SK-N-SH (cell line): ENCODE measurements at regions not wholly inside any gene's neighbourhood (a gene's known extent, or its start where the extent isn't known, plus 50 kb on each side); places are given as distances from the start of the nearest gene placed in this dataset.

Experiments
- CTCF ChIA-PET: fragments of 300-600, 350-600 bp; formaldehyde crosslinking; extraction: SDS; loops from one replicate; lab custom pipeline; 2021; lab: Yijun Ruan, JAX
- POLR2A ChIA-PET: fragments of 350-600 bp; sonication (Branson Sonifier 250); formaldehyde crosslinking; extraction: SDS; loops from one replicate; lab custom pipeline; 2020; ENCODE audit warnings: antibody characterized with exemption, inconsistent platforms; lab: Yijun Ruan, JAX
- DNase-seq: peaks from one replicate; pipeline ENCODE4 v3.0.0; 2012
- H2AFZ ChIP-seq: fragments of 200-600 bp; sonication (generic); 2 replicates; pipeline ENCODE4 v1.8.1; 2016; ENCODE audit warnings: antibody characterized with exemption, mild to moderate bottlenecking, low read depth
- H3F3A ChIP-seq: fragments of 200-600 bp; sonication (generic); replicated peaks from 2 replicates; pipeline ENCODE3; 2016; ENCODE audit warnings: antibody characterized with exemption, mild to moderate bottlenecking; ENCODE audit not compliant: insufficient read depth
- H3K27ac ChIP-seq, 2 experiments: fragments of 200-500 bp in 1 of 2; fragments of 200-600 bp in 1 of 2; sonication (Bioruptor generic) in 1 of 2; sonication (generic), shearing (Covaris generic) in 1 of 2; 2 replicates each; pipeline versions ENCODE4 v1.5.1 to v1.6.1; 2014 to 2016; ENCODE audit warnings: low read depth in 2 of 2, inconsistent platforms in 1 of 2, low read length in 1 of 2, mild to moderate bottlenecking in 1 of 2, mixed read lengths in 1 of 2
- H3K27me3 ChIP-seq: fragments of 200-600 bp; sonication (generic), shearing (Covaris generic); 2 replicates; pipeline ENCODE4 v1.6.1; 2016; ENCODE audit warnings: mixed run types; ENCODE audit not compliant: insufficient read depth
- H3K36me3 ChIP-seq, 2 experiments: fragments of 200-500 bp in 1 of 2; fragments of 200-600 bp in 1 of 2; sonication (Bioruptor generic) in 1 of 2; sonication (generic) in 1 of 2; replicated peaks in 1 of 2; 2 replicates each; pipeline versions ENCODE3 to v1.5.1; 2014 to 2016; ENCODE audit warnings: low read length in 1 of 2, mild to moderate bottlenecking in 1 of 2; ENCODE audit not compliant: insufficient read depth in 2 of 2, control insufficient read depth in 1 of 2
- H3K4me1 ChIP-seq, 2 experiments: fragments of 200-500 bp in 1 of 2; fragments of 200-600 bp in 1 of 2; sonication (Bioruptor generic) in 1 of 2; sonication (generic), shearing (Covaris generic) in 1 of 2; 2 replicates each; pipeline versions ENCODE4 v1.5.1 to v1.6.1; 2014 to 2016; ENCODE audit warnings: low read depth in 1 of 2, low read length in 1 of 2, mixed run types in 1 of 2; ENCODE audit not compliant: insufficient read depth in 2 of 2, control insufficient read depth in 1 of 2
- H3K4me2 ChIP-seq: fragments of 200-600 bp; sonication (generic), shearing (Covaris generic); 2 replicates; pipeline ENCODE4 v1.6.1; 2017; ENCODE audit warnings: mixed run types
- H3K4me3 ChIP-seq, 2 experiments: fragments of 200-500 bp in 1 of 2; fragments of 200-600 bp in 1 of 2; sonication (Bioruptor generic) in 1 of 2; sonication (generic), shearing (Covaris generic) in 1 of 2; 2 replicates each; pipeline versions ENCODE4 v1.5.1 to v1.8.1; 2014 to 2016; ENCODE audit warnings: low read depth in 2 of 2, inconsistent platforms in 1 of 2, low read length in 1 of 2, mild to moderate bottlenecking in 1 of 2, mixed read lengths in 1 of 2, moderate library complexity in 1 of 2
- H3K79me2 ChIP-seq: fragments of 200-600 bp; sonication (generic); 2 replicates; pipeline ENCODE4 v1.8.1; 2017; ENCODE audit warnings: mild to moderate bottlenecking; ENCODE audit not compliant: insufficient read depth
- H3K9ac ChIP-seq: fragments of 200-600 bp; sonication (generic); 2 replicates; pipeline ENCODE4 v1.6.1; 2017; ENCODE audit warnings: mixed run types
- H3K9me2 ChIP-seq: fragments of 200-600 bp; sonication (generic); 2 replicates; pipeline ENCODE4 v1.6.1; 2017; ENCODE audit warnings: mixed run types
- H3K9me3 ChIP-seq: fragments of 200-600 bp; sonication (generic); 2 replicates; pipeline ENCODE4 v1.6.1; 2017; ENCODE audit warnings: mixed run types, mild to moderate bottlenecking, moderate library complexity
- H4K20me1 ChIP-seq: fragments of 200-600 bp; sonication (generic); 2 replicates; pipeline ENCODE4 v1.6.1; 2017; ENCODE audit warnings: mild to moderate bottlenecking, mixed run types; ENCODE audit not compliant: insufficient read depth
- CHD2 ChIP-seq: fragments of 150-350 bp; IDR thresholded peaks from 2 replicates; pipeline ENCODE4 v1.6.1; 2018; ENCODE audit warnings: low read length; ENCODE audit not compliant: partially characterized antibody
- EZH2phosphoT487 ChIP-seq: fragments of 200-600 bp; sonication (generic); IDR thresholded peaks from 2 replicates; pipeline ENCODE4 v1.6.1; 2017; ENCODE audit warnings: low read depth, mixed run types, mild to moderate bottlenecking, antibody characterized with exemption, moderate library complexity, borderline replicate concordance
- FOXM1 ChIP-seq: IDR thresholded peaks from 2 replicates; pipeline ENCODE4 v1.4.0; 2012; ENCODE audit warnings: low read depth, mild to moderate bottlenecking
- GABPA ChIP-seq: IDR thresholded peaks from 2 replicates; pipeline ENCODE4 v1.4.0; 2012; ENCODE audit warnings: low read depth, mild to moderate bottlenecking
- IRF3 ChIP-seq: fragments of 150-350 bp; IDR thresholded peaks from 2 replicates; pipeline ENCODE4 v1.6.1; 2016; ENCODE audit warnings: mild to moderate bottlenecking, low read depth, low read length
- NRF1 ChIP-seq: IDR thresholded peaks from 2 replicates; pipeline ENCODE4 v1.6.1; 2012; ENCODE audit warnings: low read depth, mild to moderate bottlenecking, low read length
- POLR2AphosphoS5 ChIP-seq: IDR thresholded peaks from 2 replicates; pipeline ENCODE4 v1.6.1; 2012; ENCODE audit warnings: low read depth, low read length
- REST ChIP-seq: IDR thresholded peaks from 2 replicates; pipeline ENCODE4 v1.6.1; 2012; ENCODE audit warnings: mild to moderate bottlenecking, low read depth, low read length, moderate library complexity
- USF1 ChIP-seq: IDR thresholded peaks from 2 replicates; pipeline ENCODE4 v1.4.0; 2012; ENCODE audit warnings: low read depth, borderline replicate concordance
- ZBTB33 ChIP-seq: IDR thresholded peaks from 2 replicates; pipeline ENCODE4 v1.4.0; 2012; ENCODE audit warnings: low read depth, borderline replicate concordance
- WGBS: methylation state at CpG from one replicate; pipeline ENCODE4 v1.1.6; 2017; ENCODE audit warnings: low lambda C conversion rate; 5-methylcytosine and 5-hydroxymethylcytosine counted together

GRCh38 chr16:65739518-65739917 is 617.7 kb upstream of the CDH11 start:
- DNase-seq, result no peak
- POLR2A ChIA-PET, result no interaction called here
- TF ChIP-seq FOXM1 (no peak), ZBTB33 (no peak), NRF1 (no peak), REST (no peak), IRF3 (no peak), EZH2phosphoT487 (no peak), USF1 (no peak), CHD2 (no peak), GABPA (no peak), POLR2AphosphoS5 (no peak)
- no peaks in the 10 kb centered on the region for H3K9me3 ChIP-seq
- H4K20me1 ChIP-seq, result no peaks in the 10 kb centered on the region
- no peak overlapping the region for H3K4me2 ChIP-seq
- no peaks in the 10 kb centered on the region for H3K9me2 ChIP-seq
- no peak overlapping the region for H2AFZ ChIP-seq
- H3K9ac ChIP-seq, result no peak overlapping the region
- H3K27ac ChIP-seq, result no peak overlapping the region
- 53% methylated on average over 3 of the region's 3 CpGs for WGBS
- no peak overlapping the region for H3K4me3 ChIP-seq
- CTCF ChIA-PET, result no interaction called here
- no peaks in the 10 kb centered on the region for H3K27me3 ChIP-seq
- H3F3A ChIP-seq, result no peaks in the 10 kb centered on the region
- no peaks in the 10 kb centered on the region for H3K79me2 ChIP-seq
- H3K36me3 ChIP-seq, result no peaks in the 10 kb centered on the region
- H3K4me1 ChIP-seq, result peaks cover 0 to 3% of the 10 kb centered on the region in 2 experiments; a peak in 1 of 4 replicates
